SH-SY5Y (cell line): ENCODE measurements at regions not wholly inside any gene's neighbourhood (a gene's known extent, or its start where the extent isn't known, plus 50 kb on each side); places are given as distances from the start of the nearest gene placed in this dataset.

Source experiments
- GATA2 ChIP-seq: IDR thresholded peaks from 2 replicates; pipeline ENCODE4 v1.6.1; 2011; ENCODE audit warnings: mild to moderate bottlenecking, low read depth, low read length
- GATA3 ChIP-seq: IDR thresholded peaks from 2 replicates; pipeline ENCODE4 v1.6.1; 2011; ENCODE audit warnings: low read depth, mild to moderate bottlenecking, low read length, moderate library complexity

- TF ChIP-seq GATA2 (no peak), GATA3 (no peak)
Measured at GRCh38 chr2:65491381-65491905, 59.0 kb upstream of the SPRED2 start.
